GM10248 (cell line): ENCODE measurements at regions not wholly inside any gene's neighbourhood (a gene's known extent, or its start where the extent isn't known, plus 50 kb on each side); places are given as distances from the start of the nearest gene placed in this dataset.

ENCODE experiments used
- CTCF ChIA-PET: fragments of 300-600 bp; sonication (Branson Sonifier 250); formaldehyde crosslinking; extraction: SDS; loops from one replicate; lab custom pipeline; 2021; ENCODE audit warnings: antibody characterized with exemption; lab: Yijun Ruan, JAX
- POLR2A ChIA-PET: fragments of 350-650 bp; sonication (Branson Sonifier 250); formaldehyde crosslinking; extraction: SDS; loops from one replicate; lab custom pipeline; 2020; ENCODE audit warnings: antibody characterized with exemption; lab: Yijun Ruan, JAX
- DNase-seq: peaks from one replicate; pipeline ENCODE4 v3.0.0; 2012; ENCODE audit errors: extremely low spot score
- CTCF ChIP-seq: IDR thresholded peaks from 2 replicates; pipeline ENCODE4 v1.5.1; 2012; ENCODE audit warnings: mild to moderate bottlenecking, low read depth; ENCODE audit errors: extremely low read depth, missing control alignments, control extremely low read depth

- ChIA-PET POLR2A (no interaction called here), CTCF (interaction anchor here (1.0 kb wide), 1 partner anchor 15 kb away, joined by 3 read pairs; no protein-coding TSS in a partner anchor)
- no peak for DNase-seq
- TF ChIP-seq CTCF, result no peak
These were observed 729.8 kb upstream of the CDH7 start for GRCh38 chr18:65021021-65021420.

- TF ChIP-seq CTCF, result no peak
- POLR2A ChIA-PET, result no interaction called here
- no peak for DNase-seq
- CTCF ChIA-PET, result no interaction called here
These were observed 732.6 kb upstream of the CDH7 start for GRCh38 chr18:65018184-65018583.

- ChIA-PET CTCF (no interaction called here), POLR2A (no interaction called here)
- TF ChIP-seq CTCF, result no peak
- DNase-seq, result no peak
These were observed 733.4 kb upstream of the CDH7 start for GRCh38 chr18:65017372-65017760.

GRCh38 chr18:65016631-65017371, 734.0 kb upstream of the CDH7 start:
- DNase-seq, result no peak
- ChIA-PET POLR2A (no interaction called here), CTCF (interaction anchor here (2.3 kb wide), 1 partner anchor 15 kb away, joined by 6 read pairs; no protein-coding TSS in a partner anchor)
- no peak for TF ChIP-seq CTCF

GRCh38 chr18:64994370-64994769, 756.4 kb upstream of the CDH7 start:
- TF ChIP-seq CTCF, result no peak
- POLR2A ChIA-PET, result no interaction called here
- DNase-seq, result no peak
- CTCF ChIA-PET, result interaction anchor here (0.8 kb wide), 1 partner anchor 8 kb away, joined by 3 read pairs; no protein-coding TSS in a partner anchor

- no peak for DNase-seq
- POLR2A ChIA-PET, result no interaction called here
- CTCF ChIA-PET, result no interaction called here
- TF ChIP-seq CTCF, result no peak
These were observed 757.1 kb upstream of the CDH7 start for GRCh38 chr18:64993695-64994094.
